ENCODE measurements at regions not wholly inside any gene's neighbourhood (a gene's known extent, or its start where the extent isn't known, plus 50 kb on each side); places are given as distances from the start of the nearest gene placed in this dataset.

- H4K91ac ChIP-seq (replicated peaks; ENCODE audit: insufficient read length, low read length) = no peak overlapping the region
- no peaks in the 10 kb centered on the region for H3K79me2 ChIP-seq (ENCODE audit: control insufficient read depth in 1 of 2, insufficient read depth in 2 of 2, low read length in 2 of 2)
- no peak overlapping the region for H3K18ac ChIP-seq (ENCODE audit: extremely low read depth, low read length)
- no peak overlapping the region for H2BK120ac ChIP-seq (replicated peaks; ENCODE audit: low read depth, low read length)
- no peaks in the 10 kb centered on the region; the same call in 1 of the 2 replicates for H3K23me2 ChIP-seq (ENCODE audit: low read depth, low read length)
- no peak overlapping the region for H2BK12ac ChIP-seq (ENCODE audit: low read depth, low read length)
- no peaks in the 10 kb centered on the region for H4K20me1 ChIP-seq (replicated peaks in 1 of 2; ENCODE audit: control insufficient read depth in 1 of 2, insufficient read depth in 2 of 2, low read length in 2 of 2)
- H3K36me3 ChIP-seq (ENCODE audit: control insufficient read depth in 2 of 4, insufficient read depth in 4 of 4, low read length in 3 of 4) = no peaks in the 10 kb centered on the region
- H2BK15ac ChIP-seq (ENCODE audit: low read length) = no peak overlapping the region
- ChIA-PET POLR2A (ENCODE audit: partially characterized antibody) (no interaction called here), CTCF (ENCODE audit: partially characterized antibody) (interaction anchor here (1.0 kb wide), 1 partner anchor 10 kb away, joined by 3 read pairs; no protein-coding TSS in a partner anchor)
- WGBS, 2 experiments (ENCODE audit: extremely low coverage in 1 of 2, insufficient coverage in 1 of 2, insufficient read length in 1 of 2, insufficient replicate concordance in 2 of 2, low coverage in 1 of 2, low lambda C conversion rate in 2 of 2, missing lambda C conversion rate in 1 of 2) = 96% methylated on average over 1 of the region's 1 CpG; no CpG with 5 or more reads in 1 of the 2 experiments
- H3K23ac ChIP-seq (ENCODE audit: insufficient read length) = no peak overlapping the region
- no peak overlapping the region for H4K8ac ChIP-seq (ENCODE audit: extremely low read depth, insufficient read depth, low read length)
- H3K9me3 ChIP-seq (ENCODE audit: insufficient read depth in 2 of 2, low read depth in 1 of 2, low read length in 1 of 2) = 0 out of 4 replicates have a peak, but pooled peaks cover 0 to 3% of the 10 kb centered on the region in 2 experiments
- no peak for FAIRE-seq
- no peaks in the 10 kb centered on the region for H3K4me1 ChIP-seq (replicated peaks in 1 of 4; ENCODE audit: control insufficient read depth in 3 of 4, insufficient read depth in 4 of 4, low read length in 3 of 4)
- TF ChIP-seq SIRT6 (IDR thresholded peaks at IDR 0.05; ENCODE audit: low read length) = no peak
- no peak for TF ChIP-seq TAF1 (IDR thresholded peaks at IDR 0.05; ENCODE audit: low read depth, low read length)
- no peak for TF ChIP-seq CBX8 (IDR thresholded peaks at IDR 0.05; ENCODE audit: borderline replicate concordance, low read depth, low read length)
- TF ChIP-seq CREB1 (IDR thresholded peaks at IDR 0.05) = no peak
- peak; percentile 36; the same call in 1 of the 2 replicates for TF ChIP-seq MAFK (IDR thresholded peaks at IDR 0.05; ENCODE audit: low read depth, low read length)
- no peak for TF ChIP-seq SRF (IDR thresholded peaks at IDR 0.05; ENCODE audit: low read depth, low read length)
- H2AK5ac ChIP-seq (ENCODE audit: low read depth, low read length) = no peak overlapping the region
- DNase-seq (ENCODE audit: low read depth in 1 of 2, low spot score in 2 of 2) = no peak
- H3K27ac ChIP-seq (ENCODE audit: low read depth, low read length) = no peak overlapping the region
- H3K9ac ChIP-seq (replicated peaks in 1 of 4; ENCODE audit: extremely low read depth in 1 of 4, low read depth in 3 of 4, low read length in 3 of 4) = no peak overlapping the region
- H3K4me2 ChIP-seq (ENCODE audit: insufficient read depth in 1 of 2, low read depth in 2 of 2, low read length in 2 of 2) = no peak overlapping the region
- H3K79me1 ChIP-seq (ENCODE audit: low read depth, low read length) = no peaks in the 10 kb centered on the region
- no peak overlapping the region for H2BK5ac ChIP-seq (ENCODE audit: low read depth, low read length)
- no peaks in the 10 kb centered on the region for H3K27me3 ChIP-seq (replicated peaks in 1 of 4; ENCODE audit: control insufficient read depth in 3 of 4, extremely low read depth in 1 of 4, insufficient read depth in 3 of 4, low read length in 3 of 4)
- H3K4ac ChIP-seq (replicated peaks; ENCODE audit: insufficient read length, low read depth, low read length) = no peak overlapping the region
- no peak overlapping the region for H4K5ac ChIP-seq (ENCODE audit: insufficient read length, low read depth, low read length)
- H3K4me3 ChIP-seq (ENCODE audit: extremely low read depth in 1 of 4, insufficient read depth in 2 of 4, low read depth in 3 of 4, low read length in 4 of 4) = no peak overlapping the region
- no peak overlapping the region for H2AFZ ChIP-seq (ENCODE audit: low read length)
- H2BK20ac ChIP-seq (ENCODE audit: low read length) = no peak overlapping the region
- no peak overlapping the region for H3K56ac ChIP-seq (replicated peaks; ENCODE audit: insufficient read length, low read depth, low read length)
- no peak overlapping the region for H3K14ac ChIP-seq (ENCODE audit: insufficient read length)
Measured at GRCh38 chr4:11929080-11929479, 500.4 kb upstream of the HS3ST1 start.
